ENCODE measurements at regions not wholly inside any gene's neighbourhood (a gene's known extent, or its start where the extent isn't known, plus 50 kb on each side); places are given as distances from the start of the nearest gene placed in this dataset.

DNA sequence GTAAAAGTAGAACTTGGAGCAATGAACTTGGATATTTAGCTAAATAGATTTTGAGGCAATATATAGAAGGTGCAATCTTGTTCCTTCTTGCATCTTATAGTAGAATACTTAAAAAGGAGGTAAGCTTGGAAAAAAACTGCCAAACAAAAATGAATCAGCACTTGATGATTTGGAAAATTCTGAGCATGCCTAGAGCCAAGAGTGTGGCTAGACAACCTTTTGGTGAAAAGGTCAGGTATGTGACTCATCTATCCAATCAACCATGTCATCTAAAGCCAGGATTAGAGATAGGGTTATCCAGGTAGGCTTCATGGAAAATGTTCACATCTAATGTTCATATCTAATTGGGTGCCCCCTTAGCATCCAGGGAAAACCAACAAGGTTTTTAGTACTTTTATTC is 515.0 kb downstream of the COL11A1 start:
- ATAC-seq = no peak

DNA sequence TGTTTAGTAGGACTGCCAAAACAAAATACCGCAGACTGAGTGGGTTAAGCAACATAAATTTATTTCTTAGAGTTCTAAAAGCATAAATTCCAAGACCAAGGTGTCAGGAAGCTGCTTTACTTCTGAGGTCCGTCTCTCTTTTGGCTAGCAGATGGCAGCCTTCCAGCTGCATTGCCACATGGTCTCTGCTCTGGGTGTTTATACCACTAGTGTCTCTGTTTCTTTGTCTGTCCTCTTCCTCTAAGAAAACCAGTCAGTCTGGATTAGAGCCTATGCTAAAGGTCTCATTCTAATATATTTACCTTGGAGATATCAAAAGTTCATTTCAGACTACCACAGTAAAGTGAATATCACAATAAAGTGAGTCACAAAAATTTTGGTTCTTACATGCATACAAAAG is 519.8 kb downstream of the COL11A1 start:
- no peak for ATAC-seq
- TF ChIP-seq ZNF565 (CRISPR knock-in tag; conservative IDR thresholded peaks at IDR 0.05; ENCODE audit: low read depth) (no peak), CSDC2 (CRISPR knock-in tag; IDR thresholded peaks at IDR 0.05) (no peak), OSR1 (CRISPR knock-in tag; IDR thresholded peaks at IDR 0.05) (no peak), ISL1 (CRISPR knock-in tag; IDR thresholded peaks at IDR 0.05) (no peak), SNAI2 (CRISPR knock-in tag; IDR thresholded peaks at IDR 0.05) (no peak), ARNTL (CRISPR knock-in tag; IDR thresholded peaks at IDR 0.05; ENCODE audit: borderline replicate concordance, low read depth) (no peak), GLIS3 (CRISPR knock-in tag; IDR thresholded peaks at IDR 0.05) (no peak), RARB (CRISPR knock-in tag; IDR thresholded peaks at IDR 0.05) (no peak), ESRRG (CRISPR knock-in tag; IDR thresholded peaks at IDR 0.05) (no peak), ZFP30 (CRISPR knock-in tag; IDR thresholded peaks at IDR 0.05) (no peak)
- TF ChIP-seq, protein P1, sequence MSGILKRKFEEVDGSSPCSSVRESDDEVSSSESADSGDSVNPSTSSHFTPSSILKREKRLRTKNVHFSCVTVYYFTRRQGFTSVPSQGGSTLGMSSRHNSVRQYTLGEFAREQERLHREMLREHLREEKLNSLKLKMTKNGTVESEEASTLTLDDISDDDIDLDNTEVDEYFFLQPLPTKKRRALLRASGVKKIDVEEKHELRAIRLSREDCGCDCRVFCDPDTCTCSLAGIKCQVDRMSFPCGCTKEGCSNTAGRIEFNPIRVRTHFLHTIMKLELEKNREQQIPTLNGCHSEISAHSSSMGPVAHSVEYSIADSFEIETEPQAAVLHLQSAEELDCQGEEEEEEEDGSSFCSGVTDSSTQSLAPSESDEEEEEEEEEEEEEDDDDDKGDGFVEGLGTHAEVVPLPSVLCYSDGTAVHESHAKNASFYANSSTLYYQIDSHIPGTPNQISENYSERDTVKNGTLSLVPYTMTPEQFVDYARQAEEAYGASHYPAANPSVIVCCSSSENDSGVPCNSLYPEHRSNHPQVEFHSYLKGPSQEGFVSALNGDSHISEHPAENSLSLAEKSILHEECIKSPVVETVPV (CRISPR knock-in tag; IDR thresholded peaks at IDR 0.05) = no peak
- TF ChIP-seq, protein P2, sequence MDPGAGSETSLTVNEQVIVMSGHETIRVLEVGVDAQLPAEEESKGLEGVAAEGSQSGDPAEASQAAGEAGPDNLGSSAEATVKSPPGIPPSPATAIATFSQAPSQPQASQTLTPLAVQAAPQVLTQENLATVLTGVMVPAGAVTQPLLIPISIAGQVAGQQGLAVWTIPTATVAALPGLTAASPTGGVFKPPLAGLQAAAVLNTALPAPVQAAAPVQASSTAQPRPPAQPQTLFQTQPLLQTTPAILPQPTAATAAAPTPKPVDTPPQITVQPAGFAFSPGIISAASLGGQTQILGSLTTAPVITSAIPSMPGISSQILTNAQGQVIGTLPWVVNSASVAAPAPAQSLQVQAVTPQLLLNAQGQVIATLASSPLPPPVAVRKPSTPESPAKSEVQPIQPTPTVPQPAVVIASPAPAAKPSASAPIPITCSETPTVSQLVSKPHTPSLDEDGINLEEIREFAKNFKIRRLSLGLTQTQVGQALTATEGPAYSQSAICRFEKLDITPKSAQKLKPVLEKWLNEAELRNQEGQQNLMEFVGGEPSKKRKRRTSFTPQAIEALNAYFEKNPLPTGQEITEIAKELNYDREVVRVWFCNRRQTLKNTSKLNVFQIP (CRISPR knock-in tag; IDR thresholded peaks at IDR 0.05; ENCODE audit: borderline replicate concordance, low read depth) = no peak
- TF ChIP-seq, protein P3, sequence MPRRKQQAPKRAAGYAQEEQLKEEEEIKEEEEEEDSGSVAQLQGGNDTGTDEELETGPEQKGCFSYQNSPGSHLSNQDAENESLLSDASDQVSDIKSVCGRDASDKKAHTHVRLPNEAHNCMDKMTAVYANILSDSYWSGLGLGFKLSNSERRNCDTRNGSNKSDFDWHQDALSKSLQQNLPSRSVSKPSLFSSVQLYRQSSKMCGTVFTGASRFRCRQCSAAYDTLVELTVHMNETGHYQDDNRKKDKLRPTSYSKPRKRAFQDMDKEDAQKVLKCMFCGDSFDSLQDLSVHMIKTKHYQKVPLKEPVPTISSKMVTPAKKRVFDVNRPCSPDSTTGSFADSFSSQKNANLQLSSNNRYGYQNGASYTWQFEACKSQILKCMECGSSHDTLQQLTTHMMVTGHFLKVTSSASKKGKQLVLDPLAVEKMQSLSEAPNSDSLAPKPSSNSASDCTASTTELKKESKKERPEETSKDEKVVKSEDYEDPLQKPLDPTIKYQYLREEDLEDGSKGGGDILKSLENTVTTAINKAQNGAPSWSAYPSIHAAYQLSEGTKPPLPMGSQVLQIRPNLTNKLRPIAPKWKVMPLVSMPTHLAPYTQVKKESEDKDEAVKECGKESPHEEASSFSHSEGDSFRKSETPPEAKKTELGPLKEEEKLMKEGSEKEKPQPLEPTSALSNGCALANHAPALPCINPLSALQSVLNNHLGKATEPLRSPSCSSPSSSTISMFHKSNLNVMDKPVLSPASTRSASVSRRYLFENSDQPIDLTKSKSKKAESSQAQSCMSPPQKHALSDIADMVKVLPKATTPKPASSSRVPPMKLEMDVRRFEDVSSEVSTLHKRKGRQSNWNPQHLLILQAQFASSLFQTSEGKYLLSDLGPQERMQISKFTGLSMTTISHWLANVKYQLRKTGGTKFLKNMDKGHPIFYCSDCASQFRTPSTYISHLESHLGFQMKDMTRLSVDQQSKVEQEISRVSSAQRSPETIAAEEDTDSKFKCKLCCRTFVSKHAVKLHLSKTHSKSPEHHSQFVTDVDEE (CRISPR knock-in tag; IDR thresholded peaks at IDR 0.05) = no peak

More for the DNA sequence above, 515.0 kb downstream of the COL11A1 start:
- TF ChIP-seq CSDC2 (CRISPR knock-in tag; IDR thresholded peaks at IDR 0.05) = no peak
- TF ChIP-seq ZFP3 (CRISPR knock-in tag; IDR thresholded peaks at IDR 0.05) = no peak
- TF ChIP-seq ISL1 (CRISPR knock-in tag; IDR thresholded peaks at IDR 0.05) = no peak
- TF ChIP-seq, protein P4, sequence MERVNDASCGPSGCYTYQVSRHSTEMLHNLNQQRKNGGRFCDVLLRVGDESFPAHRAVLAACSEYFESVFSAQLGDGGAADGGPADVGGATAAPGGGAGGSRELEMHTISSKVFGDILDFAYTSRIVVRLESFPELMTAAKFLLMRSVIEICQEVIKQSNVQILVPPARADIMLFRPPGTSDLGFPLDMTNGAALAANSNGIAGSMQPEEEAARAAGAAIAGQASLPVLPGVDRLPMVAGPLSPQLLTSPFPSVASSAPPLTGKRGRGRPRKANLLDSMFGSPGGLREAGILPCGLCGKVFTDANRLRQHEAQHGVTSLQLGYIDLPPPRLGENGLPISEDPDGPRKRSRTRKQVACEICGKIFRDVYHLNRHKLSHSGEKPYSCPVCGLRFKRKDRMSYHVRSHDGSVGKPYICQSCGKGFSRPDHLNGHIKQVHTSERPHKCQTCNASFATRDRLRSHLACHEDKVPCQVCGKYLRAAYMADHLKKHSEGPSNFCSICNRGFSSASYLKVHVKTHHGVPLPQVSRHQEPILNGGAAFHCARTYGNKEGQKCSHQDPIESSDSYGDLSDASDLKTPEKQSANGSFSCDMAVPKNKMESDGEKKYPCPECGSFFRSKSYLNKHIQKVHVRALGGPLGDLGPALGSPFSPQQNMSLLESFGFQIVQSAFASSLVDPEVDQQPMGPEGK (CRISPR knock-in tag; IDR thresholded peaks at IDR 0.05; ENCODE audit: borderline replicate concordance) = no peak
- TF ChIP-seq, protein P1 (CRISPR knock-in tag; IDR thresholded peaks at IDR 0.05) = no peak
- TF ChIP-seq TOX (CRISPR knock-in tag; IDR thresholded peaks at IDR 0.05; ENCODE audit: borderline replicate concordance) = no peak
- TF ChIP-seq GLIS3 (CRISPR knock-in tag; IDR thresholded peaks at IDR 0.05) = no peak
- TF ChIP-seq SNAI2 (CRISPR knock-in tag; IDR thresholded peaks at IDR 0.05) = no peak
- TF ChIP-seq, protein P2 (CRISPR knock-in tag; IDR thresholded peaks at IDR 0.05; ENCODE audit: borderline replicate concordance, low read depth) = no peak
- no peak for TF ChIP-seq ARNTL (CRISPR knock-in tag; IDR thresholded peaks at IDR 0.05; ENCODE audit: borderline replicate concordance, low read depth)
- TF ChIP-seq OSR1 (CRISPR knock-in tag; IDR thresholded peaks at IDR 0.05) = no peak
- TF ChIP-seq, protein P5, sequence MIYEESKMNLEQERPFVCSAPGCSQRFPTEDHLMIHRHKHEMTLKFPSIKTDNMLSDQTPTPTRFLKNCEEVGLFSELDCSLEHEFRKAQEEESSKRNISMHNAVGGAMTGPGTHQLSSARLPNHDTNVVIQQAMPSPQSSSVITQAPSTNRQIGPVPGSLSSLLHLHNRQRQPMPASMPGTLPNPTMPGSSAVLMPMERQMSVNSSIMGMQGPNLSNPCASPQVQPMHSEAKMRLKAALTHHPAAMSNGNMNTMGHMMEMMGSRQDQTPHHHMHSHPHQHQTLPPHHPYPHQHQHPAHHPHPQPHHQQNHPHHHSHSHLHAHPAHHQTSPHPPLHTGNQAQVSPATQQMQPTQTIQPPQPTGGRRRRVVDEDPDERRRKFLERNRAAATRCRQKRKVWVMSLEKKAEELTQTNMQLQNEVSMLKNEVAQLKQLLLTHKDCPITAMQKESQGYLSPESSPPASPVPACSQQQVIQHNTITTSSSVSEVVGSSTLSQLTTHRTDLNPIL (CRISPR knock-in tag; IDR thresholded peaks at IDR 0.05; ENCODE audit: low read depth) = no peak
- TF ChIP-seq ESRRG (CRISPR knock-in tag; IDR thresholded peaks at IDR 0.05) = no peak
- no peak for TF ChIP-seq PPARA (CRISPR knock-in tag; IDR thresholded peaks at IDR 0.05; ENCODE audit: borderline replicate concordance)
- TF ChIP-seq TCF4 (CRISPR knock-in tag; IDR thresholded peaks at IDR 0.05; ENCODE audit: borderline replicate concordance) = no peak
- no peak for TF ChIP-seq ZNF8 (CRISPR knock-in tag; IDR thresholded peaks at IDR 0.05)
- TF ChIP-seq, protein P3 (CRISPR knock-in tag; IDR thresholded peaks at IDR 0.05) = no peak
- TF ChIP-seq ZC3H10 (CRISPR knock-in tag; IDR thresholded peaks at IDR 0.05) = no peak

All from SK-N-SH treated with all-trans-retinoic acid at 6 μM for 48 hours (cell line).